K562 (cell line): ENCODE measurements at regions not wholly inside any gene's neighbourhood (a gene's known extent, or its start where the extent isn't known, plus 50 kb on each side); places are given as distances from the start of the nearest gene placed in this dataset.

Source experiments
- NCOA2 ChIP-seq, 2 experiments: fragments of 450-650 bp; IDR thresholded peaks; 2 replicates each; pipeline ENCODE4 v1.6.1; 2018; ENCODE audit warnings: mild to moderate bottlenecking in 2 of 2, moderate library complexity in 1 of 2; ENCODE audit not compliant: partially characterized antibody in 2 of 2
- TAF15 ChIP-seq: fragments of 200-400 bp; formaldehyde crosslinking; IDR thresholded peaks from 2 replicates; pipeline ENCODE4 v1.6.1; 2017; ENCODE audit warnings: mild to moderate bottlenecking, low read depth, low read length, moderate library complexity
- TF ChIP-seq, protein P1 (sequence below): fragments of 450-650 bp; IDR thresholded peaks from 2 replicates; pipeline ENCODE4 v1.6.1; 2016; ENCODE audit warnings: borderline replicate concordance
- TF ChIP-seq, protein P2 (sequence below): fragments of 250-450 bp; sonication (Bioruptor Pico); IDR thresholded peaks from 2 replicates; pipeline ENCODE4 v1.8.0; 2022; ENCODE audit warnings: inconsistent platforms
- TF ChIP-seq, protein P3 (sequence below): fragments of 450-650 bp; IDR thresholded peaks from 2 replicates; pipeline ENCODE4 v1.6.1; 2016; ENCODE audit warnings: low read depth

DNA sequence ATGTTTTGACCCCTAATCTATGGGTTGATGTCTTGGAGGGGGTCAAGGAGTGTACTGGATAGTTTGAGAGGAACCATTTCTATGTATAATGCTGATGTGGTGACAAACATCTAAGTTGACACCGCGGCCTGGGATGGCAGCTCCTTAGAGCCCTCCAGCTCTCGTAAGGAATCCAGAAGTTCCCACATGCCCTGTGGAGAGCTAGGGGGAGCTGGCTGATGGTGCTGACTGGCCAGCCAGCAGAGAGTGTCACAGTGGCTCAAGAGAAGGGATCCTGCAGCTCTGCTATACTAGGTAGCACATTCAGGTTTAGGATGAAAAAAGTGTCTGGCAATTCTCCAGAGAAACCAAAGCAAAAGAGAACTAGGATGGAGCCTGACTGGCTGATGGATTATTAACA is 842.2 kb upstream of the VRK2 start (continued):
- TF ChIP-seq, protein P1, sequence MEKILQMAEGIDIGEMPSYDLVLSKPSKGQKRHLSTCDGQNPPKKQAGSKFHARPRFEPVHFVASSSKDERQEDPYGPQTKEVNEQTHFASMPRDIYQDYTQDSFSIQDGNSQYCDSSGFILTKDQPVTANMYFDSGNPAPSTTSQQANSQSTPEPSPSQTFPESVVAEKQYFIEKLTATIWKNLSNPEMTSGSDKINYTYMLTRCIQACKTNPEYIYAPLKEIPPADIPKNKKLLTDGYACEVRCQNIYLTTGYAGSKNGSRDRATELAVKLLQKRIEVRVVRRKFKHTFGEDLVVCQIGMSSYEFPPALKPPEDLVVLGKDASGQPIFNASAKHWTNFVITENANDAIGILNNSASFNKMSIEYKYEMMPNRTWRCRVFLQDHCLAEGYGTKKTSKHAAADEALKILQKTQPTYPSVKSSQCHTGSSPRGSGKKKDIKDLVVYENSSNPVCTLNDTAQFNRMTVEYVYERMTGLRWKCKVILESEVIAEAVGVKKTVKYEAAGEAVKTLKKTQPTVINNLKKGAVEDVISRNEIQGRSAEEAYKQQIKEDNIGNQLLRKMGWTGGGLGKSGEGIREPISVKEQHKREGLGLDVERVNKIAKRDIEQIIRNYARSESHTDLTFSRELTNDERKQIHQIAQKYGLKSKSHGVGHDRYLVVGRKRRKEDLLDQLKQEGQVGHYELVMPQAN: no peak
- TF ChIP-seq TAF15 (no peak), NCOA2 (IDR thresholded peaks at IDR 0.05; ENCODE audit: partially characterized antibody in 2 of 2) (no peak)
- TF ChIP-seq, protein P2, sequence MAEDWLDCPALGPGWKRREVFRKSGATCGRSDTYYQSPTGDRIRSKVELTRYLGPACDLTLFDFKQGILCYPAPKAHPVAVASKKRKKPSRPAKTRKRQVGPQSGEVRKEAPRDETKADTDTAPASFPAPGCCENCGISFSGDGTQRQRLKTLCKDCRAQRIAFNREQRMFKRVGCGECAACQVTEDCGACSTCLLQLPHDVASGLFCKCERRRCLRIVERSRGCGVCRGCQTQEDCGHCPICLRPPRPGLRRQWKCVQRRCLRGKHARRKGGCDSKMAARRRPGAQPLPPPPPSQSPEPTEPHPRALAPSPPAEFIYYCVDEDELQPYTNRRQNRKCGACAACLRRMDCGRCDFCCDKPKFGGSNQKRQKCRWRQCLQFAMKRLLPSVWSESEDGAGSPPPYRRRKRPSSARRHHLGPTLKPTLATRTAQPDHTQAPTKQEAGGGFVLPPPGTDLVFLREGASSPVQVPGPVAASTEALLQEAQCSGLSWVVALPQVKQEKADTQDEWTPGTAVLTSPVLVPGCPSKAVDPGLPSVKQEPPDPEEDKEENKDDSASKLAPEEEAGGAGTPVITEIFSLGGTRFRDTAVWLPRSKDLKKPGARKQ: no peak
- TF ChIP-seq, protein P3, sequence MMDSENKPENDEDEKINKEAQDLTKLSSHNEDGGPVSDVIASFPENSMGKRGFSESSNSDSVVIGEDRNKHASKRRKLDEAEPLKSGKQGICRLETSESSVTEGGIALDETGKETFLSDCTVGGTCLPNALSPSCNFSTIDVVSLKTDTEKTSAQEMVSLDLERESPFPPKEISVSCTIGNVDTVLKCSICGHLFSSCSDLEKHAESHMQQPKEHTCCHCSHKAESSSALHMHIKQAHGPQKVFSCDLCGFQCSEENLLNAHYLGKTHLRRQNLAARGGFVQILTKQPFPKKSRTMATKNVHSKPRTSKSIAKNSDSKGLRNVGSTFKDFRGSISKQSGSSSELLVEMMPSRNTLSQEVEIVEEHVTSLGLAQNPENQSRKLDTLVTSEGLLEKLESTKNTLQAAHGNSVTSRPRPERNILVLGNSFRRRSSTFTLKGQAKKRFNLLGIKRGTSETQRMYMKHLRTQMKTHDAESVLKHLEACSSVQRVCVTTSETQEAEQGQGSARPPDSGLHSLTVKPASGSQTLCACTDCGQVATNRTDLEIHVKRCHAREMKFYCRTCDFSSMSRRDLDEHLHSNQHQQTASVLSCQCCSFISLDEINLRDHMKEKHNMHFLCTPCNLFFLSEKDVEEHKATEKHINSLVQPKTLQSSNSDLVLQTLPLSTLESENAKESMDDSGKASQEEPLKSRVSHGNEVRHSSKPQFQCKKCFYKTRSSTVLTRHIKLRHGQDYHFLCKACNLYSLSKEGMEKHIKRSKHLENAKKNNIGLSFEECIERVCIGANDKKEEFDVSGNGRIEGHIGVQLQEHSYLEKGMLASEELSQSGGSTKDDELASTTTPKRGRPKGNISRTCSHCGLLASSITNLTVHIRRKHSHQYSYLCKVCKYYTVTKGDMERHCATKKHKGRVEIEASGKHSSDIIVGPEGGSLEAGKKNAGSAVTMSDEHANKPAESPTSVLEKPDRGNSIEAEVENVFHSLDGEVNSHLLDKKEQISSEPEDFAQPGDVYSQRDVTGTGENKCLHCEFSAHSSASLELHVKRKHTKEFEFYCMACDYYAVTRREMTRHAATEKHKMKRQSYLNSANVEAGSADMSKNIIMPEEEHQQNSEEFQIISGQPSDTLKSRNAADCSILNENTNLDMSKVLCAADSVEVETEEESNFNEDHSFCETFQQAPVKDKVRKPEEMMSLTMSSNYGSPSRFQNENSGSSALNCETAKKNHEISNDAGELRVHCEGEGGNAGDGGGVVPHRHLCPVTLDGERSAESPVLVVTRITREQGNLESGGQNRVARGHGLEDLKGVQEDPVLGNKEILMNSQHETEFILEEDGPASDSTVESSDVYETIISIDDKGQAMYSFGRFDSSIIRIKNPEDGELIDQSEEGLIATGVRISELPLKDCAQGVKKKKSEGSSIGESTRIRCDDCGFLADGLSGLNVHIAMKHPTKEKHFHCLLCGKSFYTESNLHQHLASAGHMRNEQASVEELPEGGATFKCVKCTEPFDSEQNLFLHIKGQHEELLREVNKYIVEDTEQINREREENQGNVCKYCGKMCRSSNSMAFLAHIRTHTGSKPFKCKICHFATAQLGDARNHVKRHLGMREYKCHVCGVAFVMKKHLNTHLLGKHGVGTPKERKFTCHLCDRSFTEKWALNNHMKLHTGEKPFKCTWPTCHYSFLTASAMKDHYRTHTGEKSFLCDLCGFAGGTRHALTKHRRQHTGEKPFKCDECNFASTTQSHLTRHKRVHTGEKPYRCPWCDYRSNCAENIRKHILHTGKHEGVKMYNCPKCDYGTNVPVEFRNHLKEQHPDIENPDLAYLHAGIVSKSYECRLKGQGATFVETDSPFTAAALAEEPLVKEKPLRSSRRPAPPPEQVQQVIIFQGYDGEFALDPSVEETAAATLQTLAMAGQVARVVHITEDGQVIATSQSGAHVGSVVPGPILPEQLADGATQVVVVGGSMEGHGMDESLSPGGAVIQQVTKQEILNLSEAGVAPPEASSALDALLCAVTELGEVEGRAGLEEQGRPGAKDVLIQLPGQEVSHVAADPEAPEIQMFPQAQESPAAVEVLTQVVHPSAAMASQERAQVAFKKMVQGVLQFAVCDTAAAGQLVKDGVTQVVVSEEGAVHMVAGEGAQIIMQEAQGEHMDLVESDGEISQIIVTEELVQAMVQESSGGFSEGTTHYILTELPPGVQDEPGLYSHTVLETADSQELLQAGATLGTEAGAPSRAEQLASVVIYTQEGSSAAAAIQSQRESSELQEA: no peak
